SK-N-MC (cell line): ENCODE measurements at regions not wholly inside any gene's neighbourhood (a gene's known extent, or its start where the extent isn't known, plus 50 kb on each side); places are given as distances from the start of the nearest gene placed in this dataset.

ENCODE experiments used
- DNase-seq: peaks from one replicate; pipeline ENCODE4 v3.0.0-alpha.2; 2011; ENCODE audit warnings: low read depth, low spot score
- H3K27ac ChIP-seq: fragments of 200-600 bp; sonication (generic); 2 replicates; pipeline ENCODE4 v1.5.1; 2016; ENCODE audit warnings: mixed run types
- H3K36me3 ChIP-seq: fragments of 200-600 bp; sonication (generic); 2 replicates; pipeline ENCODE4 v1.6.1; 2017; ENCODE audit warnings: antibody characterized with exemption, low read length, mixed read lengths; ENCODE audit not compliant: insufficient read depth
- H3K4me3 ChIP-seq: fragments of 200-600 bp; sonication (generic); 2 replicates; pipeline ENCODE4 v1.5.1; 2016
- H3K9ac ChIP-seq: fragments of 200-600 bp; sonication (generic); 2 replicates; pipeline ENCODE4 v1.8.0; 2017; ENCODE audit warnings: mixed run types, mixed read lengths; ENCODE audit not compliant: insufficient read length
- H3K9me3 ChIP-seq: fragments of 200-600 bp; sonication (generic); 2 replicates; pipeline ENCODE4 v1.6.1; 2017; ENCODE audit warnings: low read depth, mild to moderate bottlenecking, antibody characterized with exemption, low read length, moderate library complexity, mixed read lengths
- EZH2 ChIP-seq: fragments of 200-600 bp; sonication (generic); IDR thresholded peaks from one replicate; pipeline ENCODE4 v1.6.1; 2017; ENCODE audit warnings: antibody characterized with exemption
- FOXP2 ChIP-seq: optimal IDR thresholded peaks from 2 replicates; pipeline ENCODE3; 2011; ENCODE audit warnings: mild to moderate bottlenecking, moderate library complexity; ENCODE audit not compliant: insufficient read depth; ENCODE audit errors: extremely low read length, control extremely low read depth
- POLR2AphosphoS5 ChIP-seq: IDR thresholded peaks from 2 replicates; pipeline ENCODE4 v1.6.1; 2012; ENCODE audit warnings: mild to moderate bottlenecking, low read depth, low read length, borderline replicate concordance

- no peak for DNase-seq
- no peak overlapping the region for H3K27ac ChIP-seq
- H3K9ac ChIP-seq: no peak overlapping the region
- no peak overlapping the region for H3K4me3 ChIP-seq
- H3K9me3 ChIP-seq: no peaks in the 10 kb centered on the region
- TF ChIP-seq POLR2AphosphoS5 (no peak), EZH2 (no peak), FOXP2 (no peak)
- H3K36me3 ChIP-seq: no peaks in the 10 kb centered on the region
These were observed 109.5 kb downstream of the RASSF10 start for GRCh38 chr11:13118650-13119049.

GRCh38 chr11:13119361-13119760 lies 110.2 kb downstream of the RASSF10 start:
- TF ChIP-seq FOXP2 (no peak), POLR2AphosphoS5 (no peak), EZH2 (no peak)
- H3K9me3 ChIP-seq: no peaks in the 10 kb centered on the region
- H3K9ac ChIP-seq: no peak overlapping the region
- H3K27ac ChIP-seq: no peak overlapping the region
- H3K4me3 ChIP-seq: no peak overlapping the region
- no peaks in the 10 kb centered on the region for H3K36me3 ChIP-seq
- no peak for DNase-seq

- H3K27ac ChIP-seq: no peak overlapping the region
- H3K9ac ChIP-seq: no peak overlapping the region
- no peaks in the 10 kb centered on the region for H3K36me3 ChIP-seq
- DNase-seq: no peak
- H3K4me3 ChIP-seq: no peak overlapping the region
- H3K9me3 ChIP-seq: no peaks in the 10 kb centered on the region
- TF ChIP-seq POLR2AphosphoS5 (no peak), FOXP2 (no peak), EZH2 (no peak)
These were observed 110.9 kb downstream of the RASSF10 start for GRCh38 chr11:13119941-13120520.

GRCh38 chr11:13120691-13121090 lies 111.6 kb downstream of the RASSF10 start:
- no peak for TF ChIP-seq FOXP2
- TF ChIP-seq EZH2: no peak
- no peak for TF ChIP-seq POLR2AphosphoS5
- no peaks in the 10 kb centered on the region for H3K9me3 ChIP-seq
- H3K36me3 ChIP-seq: no peaks in the 10 kb centered on the region
- H3K4me3 ChIP-seq: no peak overlapping the region
- no peak for DNase-seq
- no peak overlapping the region for H3K27ac ChIP-seq
- no peak overlapping the region for H3K9ac ChIP-seq

GRCh38 chr11:13126430-13126829 lies 117.3 kb downstream of the RASSF10 start:
- TF ChIP-seq FOXP2: no peak
- no peak overlapping the region for H3K4me3 ChIP-seq
- no peak for DNase-seq

GRCh38 chr11:13127161-13127560 lies 118.0 kb downstream of the RASSF10 start:
- Histone ChIP-seq H3K27ac (no peak overlapping the region), H3K9ac (no peak overlapping the region), H3K36me3 (no peaks in the 10 kb centered on the region), H3K9me3 (no peaks in the 10 kb centered on the region), H3K4me3 (no peak overlapping the region)
- DNase-seq: no peak
- TF ChIP-seq POLR2AphosphoS5 (no peak), EZH2 (no peak)

More at GRCh38 chr11:13126430-13126829, 117.3 kb downstream of the RASSF10 start:
- no peak overlapping the region for H3K9ac ChIP-seq
- no peaks in the 10 kb centered on the region for H3K36me3 ChIP-seq
- no peak overlapping the region for H3K27ac ChIP-seq
- no peaks in the 10 kb centered on the region for H3K9me3 ChIP-seq

- no peak for DNase-seq
These were observed 119.2 kb downstream of the RASSF10 start for GRCh38 chr11:13128354-13128753.

GRCh38 chr11:13134066-13134465 lies 125.0 kb downstream of the RASSF10 start:
- no peaks in the 10 kb centered on the region for H3K36me3 ChIP-seq
- H3K27ac ChIP-seq: no peak overlapping the region
- TF ChIP-seq POLR2AphosphoS5: no peak
- TF ChIP-seq EZH2: no peak
- no peak for TF ChIP-seq FOXP2

More at GRCh38 chr11:13128354-13128753, 119.2 kb downstream of the RASSF10 start:
- Histone ChIP-seq H3K27ac (no peak overlapping the region), H3K4me3 (no peak overlapping the region), H3K36me3 (no peaks in the 10 kb centered on the region), H3K9me3 (no peaks in the 10 kb centered on the region), H3K9ac (no peak overlapping the region)
- TF ChIP-seq POLR2AphosphoS5 (no peak), EZH2 (no peak), FOXP2 (no peak)

GRCh38 chr11:13134886-13135285 lies 125.8 kb downstream of the RASSF10 start:
- Histone ChIP-seq H3K9ac (no peak overlapping the region), H3K9me3 (no peaks in the 10 kb centered on the region), H3K27ac (no peak overlapping the region), H3K4me3 (no peak overlapping the region), H3K36me3 (no peaks in the 10 kb centered on the region)
- TF ChIP-seq EZH2 (no peak), FOXP2 (no peak), POLR2AphosphoS5 (no peak)
- DNase-seq: no peak

More at GRCh38 chr11:13134066-13134465, 125.0 kb downstream of the RASSF10 start:
- no peak overlapping the region for H3K9ac ChIP-seq
- no peak overlapping the region for H3K4me3 ChIP-seq
- DNase-seq: no peak
- H3K9me3 ChIP-seq: no peaks in the 10 kb centered on the region
